ENCODE measurements at regions not wholly inside any gene's neighbourhood (a gene's known extent, or its start where the extent isn't known, plus 50 kb on each side); places are given as distances from the start of the nearest gene placed in this dataset.

- Histone ChIP-seq H3K4me3 (ENCODE audit: low read depth, low read length) (no peak overlapping the region), H3K27ac (ENCODE audit: extremely low read depth, low read depth, low read length) (no peak overlapping the region), H3K9me3 (ENCODE audit: control insufficient read depth, insufficient read depth, low read depth, low read length) (no peaks in the 10 kb centered on the region), H3K36me3 (ENCODE audit: control insufficient read depth in 2 of 2, insufficient read depth in 1 of 2, low read length in 2 of 2) (no peaks in the 10 kb centered on the region), H3K4me1 (ENCODE audit: control insufficient read depth, insufficient read depth, low read length) (no peaks in the 10 kb centered on the region)
- POLR2A ChIA-PET = no interaction called here
- TF ChIP-seq ZNF37A (tag by site-specific recombination; IDR thresholded peaks at IDR 0.05) (no peak), ZNF280C (tag by site-specific recombination; IDR thresholded peaks at IDR 0.05) (no peak), ZNF274 (IDR thresholded peaks at IDR 0.05; ENCODE audit: low read length) (no peak), ZNF274 (tag by site-specific recombination; IDR thresholded peaks at IDR 0.05; ENCODE audit: borderline replicate concordance) (no peak)
- CTCF ChIA-PET = no interaction called here
These were observed 88.2 kb downstream of the GLUD2 start for GRCh38 chrX:121135488-121136207.

GRCh38 chrX:121146059-121146628 is 98.7 kb downstream of the GLUD2 start:
- H3K4me1 ChIP-seq (ENCODE audit: control insufficient read depth, insufficient read depth, low read length) = no peaks in the 10 kb centered on the region
- ChIA-PET CTCF (no interaction called here), POLR2A (no interaction called here)
- H3K27ac ChIP-seq (ENCODE audit: extremely low read depth, low read depth, low read length) = no peak overlapping the region
- H3K9me3 ChIP-seq (ENCODE audit: control insufficient read depth, insufficient read depth, low read depth, low read length) = no peaks in the 10 kb centered on the region
- no peaks in the 10 kb centered on the region for H3K36me3 ChIP-seq (ENCODE audit: control insufficient read depth in 2 of 2, insufficient read depth in 1 of 2, low read length in 2 of 2)
- no peak overlapping the region for H3K4me3 ChIP-seq (ENCODE audit: low read depth, low read length)
- TF ChIP-seq ZNF350 (tag by site-specific recombination; IDR thresholded peaks at IDR 0.05) = no peak
- TF ChIP-seq SCRT1 (tag by site-specific recombination; IDR thresholded peaks at IDR 0.05; ENCODE audit: borderline replicate concordance) = no peak
- no peak for TF ChIP-seq ZNF560 (tag by site-specific recombination; IDR thresholded peaks at IDR 0.05; ENCODE audit: borderline replicate concordance)
- TF ChIP-seq KLF9 (tag by site-specific recombination; IDR thresholded peaks at IDR 0.05; ENCODE audit: low read depth) = no peak

- Histone ChIP-seq H3K27ac (ENCODE audit: extremely low read depth, low read depth, low read length) (no peak overlapping the region), H3K4me1 (ENCODE audit: control insufficient read depth, insufficient read depth, low read length) (no peaks in the 10 kb centered on the region), H3K4me3 (ENCODE audit: low read depth, low read length) (no peak overlapping the region), H3K9me3 (ENCODE audit: control insufficient read depth, insufficient read depth, low read depth, low read length) (no peaks in the 10 kb centered on the region), H3K36me3 (ENCODE audit: control insufficient read depth in 2 of 2, insufficient read depth in 1 of 2, low read length in 2 of 2) (no peaks in the 10 kb centered on the region)
- ChIA-PET POLR2A (no interaction called here), CTCF (no interaction called here)
- no peak for TF ChIP-seq MZF1 (tag by site-specific recombination; IDR thresholded peaks at IDR 0.05; ENCODE audit: borderline replicate concordance)
- TF ChIP-seq ZFP69B (tag by site-specific recombination; IDR thresholded peaks at IDR 0.05) = no peak
- TF ChIP-seq ZNF521 (tag by site-specific recombination; IDR thresholded peaks at IDR 0.05) = no peak
- TF ChIP-seq ZNF777 (tag by site-specific recombination; IDR thresholded peaks at IDR 0.05; ENCODE audit: borderline replicate concordance) = no peak
- no peak for TF ChIP-seq ZNF184 (tag by site-specific recombination; IDR thresholded peaks at IDR 0.05)
- no peak for TF ChIP-seq ZNF132 (tag by site-specific recombination; IDR thresholded peaks at IDR 0.05; ENCODE audit: borderline replicate concordance)
- TF ChIP-seq ZBTB17 (tag by site-specific recombination; IDR thresholded peaks at IDR 0.05) = no peak
- no peak for TF ChIP-seq ZNF416 (tag by site-specific recombination; IDR thresholded peaks at IDR 0.05)
- no peak for TF ChIP-seq PATZ1 (tag by site-specific recombination; IDR thresholded peaks at IDR 0.05)
- no peak for TF ChIP-seq SALL2 (tag by site-specific recombination; IDR thresholded peaks at IDR 0.05; ENCODE audit: borderline replicate concordance)
- no peak for TF ChIP-seq ZNF571 (tag by site-specific recombination; IDR thresholded peaks at IDR 0.05)
- TF ChIP-seq ZNF704 (tag by site-specific recombination; IDR thresholded peaks at IDR 0.05) = no peak
- TF ChIP-seq ELK4 (IDR thresholded peaks at IDR 0.05; ENCODE audit: borderline replicate concordance, low read depth, low read length) = no peak
- TF ChIP-seq ZEB2 (tag by site-specific recombination; IDR thresholded peaks at IDR 0.05) = no peak
- TF ChIP-seq REPIN1 (tag by site-specific recombination; IDR thresholded peaks at IDR 0.05; ENCODE audit: low read depth) = no peak
- TF ChIP-seq ZNF76 (tag by site-specific recombination; IDR thresholded peaks at IDR 0.05; ENCODE audit: borderline replicate concordance, low read depth) = no peak
These were observed 102.8 kb downstream of the GLUD2 start for GRCh38 chrX:121150217-121150616.
